Kidney (tissue), 13 donors: ENCODE measurements at regions not wholly inside any gene's neighbourhood (a gene's known extent, or its start where the extent isn't known, plus 50 kb on each side); places are given as distances from the start of the nearest gene placed in this dataset.

Experiments used
- DNase-seq, 5 donors: peaks; one replicate each; pipeline ENCODE4 v3.0.0-alpha.2; 2013 to 2020
- FAIRE-seq: peaks from 2 replicates; lab custom pipeline; 2012; peaks lifted over from hg19 to GRCh38; lab: Jason Lieb, UNC
- H3K27ac ChIP-seq, 2 donors: one replicate each; pipeline ENCODE4 v1.7.0; 2013; ENCODE audit warnings: low read depth in 2 of 2, low read length in 2 of 2, inconsistent platforms in 1 of 2
- H3K27me3 ChIP-seq: one replicate; pipeline ENCODE4 v1.7.1; 2013; ENCODE audit warnings: low read length, inconsistent platforms; ENCODE audit not compliant: control insufficient read depth, insufficient read depth
- H3K36me3 ChIP-seq, 3 donors: one replicate each; pipeline versions ENCODE4 v1.7.0 to v1.7.1; 2013; ENCODE audit warnings: low read length in 3 of 3, control low read depth in 1 of 3, inconsistent platforms in 1 of 3; ENCODE audit not compliant: insufficient read depth in 3 of 3, control insufficient read depth in 2 of 3
- H3K4me1 ChIP-seq, 3 donors: one replicate each; pipeline versions ENCODE4 v1.7.0 to v1.7.1; 2013; ENCODE audit warnings: low read length in 3 of 3, inconsistent platforms in 1 of 3, low read depth in 1 of 3; ENCODE audit not compliant: control insufficient read depth in 2 of 3, insufficient read depth in 2 of 3
- H3K4me3 ChIP-seq, 3 donors: one replicate each; pipeline versions ENCODE4 v1.7.0 to v1.8.1; 2013; ENCODE audit warnings: low read length in 3 of 3, control low read depth in 1 of 3, inconsistent platforms in 1 of 3
- H3K9ac ChIP-seq, 3 donors: one replicate each; pipeline versions ENCODE4 v1.7.0 to v1.7.1; 2013; ENCODE audit warnings: low read length in 3 of 3, control low read depth in 1 of 3, inconsistent platforms in 1 of 3
- H3K9me3 ChIP-seq, 3 donors: one replicate each; pipeline versions ENCODE4 v1.7.0 to v1.7.1; 2013; ENCODE audit warnings: low read length in 3 of 3, control low read depth in 1 of 3, inconsistent platforms in 1 of 3; ENCODE audit not compliant: control insufficient read depth in 2 of 3, insufficient read depth in 1 of 3
- CTCF ChIP-seq: IDR thresholded peaks from 3 replicates; pipeline ENCODE4 v1.5.1; 2012; ENCODE audit warnings: mild to moderate bottlenecking, moderate library complexity, borderline replicate concordance; ENCODE audit not compliant: insufficient read depth; ENCODE audit errors: extremely low read depth
- intact Hi-C: fragments of 100-400 bp; cut with DNase I; formaldehyde crosslinking; loops from one replicate; pipeline ENCODE4 v1.11.1; 2022
- donor health status: control.
- donor health status: control.
- donor health status: control.
- donor health status: control.
- donor health status: control.
- donor health status: DM: yes; HTN: yes; CAD: no.
- donor health status: Normal renal cell carcinoma (clear cell type).

GRCh38 chr9:108278341-108278740 is 577.4 kb downstream of the ACTL7B start:
- no peaks in the 10 kb centered on the region for H3K27me3 ChIP-seq
- DNase-seq, result no peak
- H3K27ac ChIP-seq, result no peak overlapping the region
- intact Hi-C loops, result no loop called here
- H3K4me1 ChIP-seq, result no peaks in the 10 kb centered on the region
- H3K9me3 ChIP-seq, result no peaks in the 10 kb centered on the region
- no peak for TF ChIP-seq CTCF
- H3K9ac ChIP-seq, result no peak overlapping the region
- no peak for FAIRE-seq
- H3K36me3 ChIP-seq, result no peaks in the 10 kb centered on the region
- H3K4me3 ChIP-seq, result no peak overlapping the region

GRCh38 chr9:108277216-108277615 is 578.6 kb downstream of the ACTL7B start:
- FAIRE-seq (no peak), DNase-seq (no peak)
- Histone ChIP-seq H3K9me3 (no peaks in the 10 kb centered on the region), H3K9ac (no peak overlapping the region), H3K27ac (no peak overlapping the region), H3K36me3 (no peaks in the 10 kb centered on the region), H3K27me3 (no peaks in the 10 kb centered on the region), H3K4me1 (no peaks in the 10 kb centered on the region), H3K4me3 (no peak overlapping the region)
- no peak for TF ChIP-seq CTCF
- intact Hi-C loops, result no loop called here

GRCh38 chr9:108275906-108276305 is 579.9 kb downstream of the ACTL7B start:
- intact Hi-C loops, result no loop called here
- no peaks in the 10 kb centered on the region for H3K27me3 ChIP-seq
- no peaks in the 10 kb centered on the region for H3K36me3 ChIP-seq
- TF ChIP-seq CTCF, result no peak
- H3K9me3 ChIP-seq, result no peaks in the 10 kb centered on the region
- no peaks in the 10 kb centered on the region for H3K4me1 ChIP-seq
- H3K9ac ChIP-seq, result no peak overlapping the region
- FAIRE-seq (no peak), DNase-seq (no peak)
- H3K27ac ChIP-seq, result no peak overlapping the region
- no peak overlapping the region for H3K4me3 ChIP-seq

- no peak for FAIRE-seq
- H3K36me3 ChIP-seq, result no peaks in the 10 kb centered on the region
- H3K27me3 ChIP-seq, result no peaks in the 10 kb centered on the region
- no peak overlapping the region for H3K9ac ChIP-seq
- no peak overlapping the region for H3K27ac ChIP-seq
- no peak for DNase-seq
- no peak overlapping the region for H3K4me3 ChIP-seq
- H3K9me3 ChIP-seq, result no peaks in the 10 kb centered on the region
- no peaks in the 10 kb centered on the region for H3K4me1 ChIP-seq
- intact Hi-C loops, result no loop called here
- TF ChIP-seq CTCF, result no peak
Observed at GRCh38 chr9:108274971-108275370, 580.8 kb downstream of the ACTL7B start.
